ENCODE measurements at regions not wholly inside any gene's neighbourhood (a gene's known extent, or its start where the extent isn't known, plus 50 kb on each side); places are given as distances from the start of the nearest gene placed in this dataset.

DNA sequence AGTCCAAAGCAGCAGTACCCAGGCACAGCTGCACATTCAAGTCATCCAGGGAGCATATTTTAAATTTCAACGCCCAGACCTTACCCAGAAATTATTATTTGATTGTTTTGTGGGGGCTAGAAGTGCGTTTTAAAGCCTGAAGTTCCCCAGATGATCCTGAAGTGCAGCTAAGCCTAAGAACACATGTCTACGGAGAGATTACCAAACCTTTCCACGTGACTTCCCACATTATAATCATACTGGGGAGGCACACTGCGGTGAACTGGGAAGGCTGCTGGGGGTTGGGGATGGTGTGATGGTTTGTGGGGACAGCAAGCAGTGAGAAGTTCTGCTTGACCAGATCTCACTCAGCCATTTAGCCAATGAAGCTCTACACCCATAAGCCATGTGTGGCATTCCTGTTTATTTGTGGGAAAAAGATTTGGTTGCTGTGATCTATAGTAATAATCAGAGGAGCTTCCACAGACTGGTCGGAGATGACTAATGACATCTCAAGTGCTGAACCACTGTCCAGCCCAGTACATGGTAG is 93.4 kb upstream of the CDH6 start:
- no peak for DNase-seq (ENCODE audit: insufficient read length, low spot score)
- no peak for FAIRE-seq

DNA sequence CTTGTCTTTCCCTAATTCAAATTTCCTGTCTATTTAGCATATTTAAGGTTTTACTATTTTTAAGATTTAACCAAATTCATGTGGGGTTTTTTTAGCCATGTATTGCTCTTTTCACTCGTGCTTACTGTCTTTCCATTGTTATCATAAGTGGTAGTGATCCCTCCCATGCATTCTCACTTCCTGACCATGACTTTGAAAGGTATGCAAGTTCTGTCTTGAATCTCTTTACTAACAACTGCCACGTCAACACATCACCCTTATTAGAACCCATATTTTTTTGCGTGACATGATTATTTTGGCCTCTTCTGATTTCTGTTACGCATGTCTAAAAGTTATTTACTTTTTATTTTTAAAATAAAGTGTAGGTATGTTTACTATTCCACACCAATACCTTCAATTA is 94.7 kb upstream of the CDH6 start:
- FAIRE-seq (no peak), DNase-seq (ENCODE audit: insufficient read length, low spot score) (no peak)

DNA sequence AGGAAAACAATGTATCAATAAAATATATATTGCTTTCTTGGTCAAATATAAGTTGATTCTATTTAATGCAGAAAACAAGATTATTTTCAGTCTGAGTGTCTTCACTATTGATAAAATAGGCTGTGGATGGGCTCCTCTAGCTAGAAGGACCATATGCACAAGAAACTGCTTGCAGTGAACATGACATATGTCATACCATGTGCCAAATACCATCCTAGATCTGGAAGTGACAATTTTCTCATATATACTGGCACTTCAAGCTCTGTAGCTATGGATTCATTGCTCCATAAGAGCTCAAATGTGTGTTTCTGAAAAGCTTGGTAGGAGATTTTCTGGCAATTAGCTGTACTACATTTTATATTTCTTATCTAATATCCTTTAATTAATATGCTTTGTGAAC is 95.6 kb upstream of the CDH6 start:
- DNase-seq (ENCODE audit: insufficient read length, low spot score): no peak
- FAIRE-seq: no peak

DNA sequence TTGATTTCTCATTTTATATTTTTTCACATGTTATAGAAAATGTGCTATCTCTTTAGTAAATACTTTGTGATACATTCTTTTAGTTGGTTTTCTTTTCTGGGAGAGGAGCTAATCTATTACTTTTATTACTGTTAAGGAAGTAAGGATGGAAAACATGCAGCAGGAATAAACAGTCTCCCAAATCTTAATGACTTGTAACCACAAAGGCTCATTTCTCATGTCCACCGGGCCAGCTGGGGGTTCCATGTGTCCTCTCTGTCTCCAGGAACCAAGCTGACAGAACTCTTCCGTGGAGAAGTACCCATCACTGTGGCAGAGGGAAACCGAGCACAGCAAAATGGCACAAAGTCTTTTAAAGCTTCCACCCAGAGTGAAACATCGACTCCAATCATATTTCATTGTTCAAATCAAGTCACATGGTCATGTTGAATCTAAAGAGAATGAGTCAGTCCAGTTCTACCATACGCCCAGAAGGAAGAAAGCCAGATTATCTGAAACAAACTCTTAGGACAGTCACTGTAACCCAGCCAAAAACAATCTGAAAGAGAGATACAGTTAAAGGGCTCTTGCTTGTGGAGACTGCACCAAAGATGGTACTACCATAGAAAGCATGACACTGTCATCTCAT is 97.1 kb upstream of the CDH6 start:
- DNase-seq (ENCODE audit: insufficient read length, low spot score) (no peak), FAIRE-seq (no peak)

DNA sequence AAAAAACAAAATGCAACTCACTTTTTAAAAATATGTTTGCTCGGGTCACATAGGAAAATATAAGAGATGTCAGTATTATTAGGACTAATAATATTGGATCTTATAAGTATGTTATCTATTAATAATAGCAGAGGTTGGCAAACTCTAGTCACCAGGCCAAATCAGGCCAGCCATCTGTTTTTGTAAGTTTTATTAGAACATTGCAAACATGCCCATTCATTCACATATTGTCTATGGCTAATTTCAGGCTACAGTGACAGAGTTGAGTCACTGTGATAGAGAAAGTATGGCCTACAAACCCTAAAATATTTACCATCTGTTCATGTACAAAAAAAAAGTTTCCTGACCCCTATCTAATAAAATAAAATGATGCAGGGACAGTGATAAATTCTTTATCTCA is 97.7 kb upstream of the CDH6 start:
- DNase-seq (ENCODE audit: insufficient read length, low spot score): no peak
- FAIRE-seq: no peak

DNA sequence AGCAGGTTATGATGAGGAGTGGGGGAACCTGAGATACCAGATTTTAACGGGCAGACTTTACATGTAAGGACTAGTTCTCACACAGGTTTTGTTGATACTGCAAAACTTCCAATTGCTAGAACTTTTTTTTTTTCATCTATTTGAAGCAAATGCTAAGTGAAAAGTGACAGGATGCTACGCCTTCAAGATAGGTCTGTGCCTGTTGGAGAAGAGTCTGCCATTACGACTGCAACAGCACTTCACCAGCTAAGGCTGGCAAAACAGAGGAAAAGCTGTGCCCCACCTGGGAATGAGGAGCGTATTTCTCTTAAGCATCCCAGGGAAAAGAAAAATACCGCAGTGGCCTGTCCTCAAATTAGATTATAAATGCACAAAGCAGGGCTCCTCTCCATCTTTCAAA is 102.0 kb upstream of the CDH6 start:
- FAIRE-seq (no peak), DNase-seq (ENCODE audit: insufficient read length, low spot score) (no peak)

DNA sequence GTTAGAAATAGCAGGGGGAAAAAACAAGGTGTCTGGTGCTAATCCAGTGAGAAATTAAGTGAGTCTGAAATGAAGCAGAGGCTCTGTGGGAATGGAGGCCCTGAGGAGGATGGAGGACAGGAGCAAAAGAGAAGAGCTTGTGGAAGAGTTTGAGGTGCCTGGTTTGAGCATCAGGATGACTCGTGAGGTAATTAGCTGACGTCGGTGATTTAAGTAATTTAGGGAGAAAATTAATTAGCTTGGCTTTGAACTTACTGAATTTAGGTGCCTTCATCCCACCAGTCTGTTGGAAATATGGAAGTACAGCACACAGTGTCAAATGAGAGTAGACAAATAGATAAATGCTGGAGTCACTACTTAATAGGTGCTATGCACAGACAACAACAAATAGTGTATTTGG is 103.0 kb upstream of the CDH6 start:
- FAIRE-seq (no peak), DNase-seq (ENCODE audit: insufficient read length, low spot score) (no peak)

DNA sequence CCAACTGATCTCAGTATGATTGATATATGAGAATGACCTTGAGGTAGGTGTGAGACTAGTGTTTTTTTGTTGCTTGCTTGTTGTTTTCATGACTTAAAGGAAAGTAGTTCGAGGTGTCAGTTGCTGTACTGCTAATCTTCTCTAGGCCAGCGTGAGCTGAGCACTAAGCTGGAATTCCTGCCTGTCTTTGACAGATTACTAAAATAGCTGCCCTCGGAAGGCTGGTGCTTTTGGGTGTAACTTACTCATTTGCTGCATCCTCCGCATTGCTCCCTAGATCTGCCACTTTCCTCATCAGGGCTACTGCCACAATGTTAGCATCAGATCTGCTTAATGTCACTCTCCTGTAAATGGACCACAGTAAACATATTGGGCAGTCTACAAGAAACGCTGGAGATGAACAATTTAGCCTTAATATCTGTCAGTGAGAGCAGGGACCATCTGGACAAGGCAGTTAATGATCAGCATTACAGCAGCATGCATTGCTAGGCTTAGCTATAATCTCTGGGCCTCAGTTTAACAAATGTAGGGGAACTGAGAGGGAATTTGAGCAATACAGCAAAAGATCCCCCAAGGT is 106.6 kb upstream of the CDH6 start:
- FAIRE-seq: no peak

DNA sequence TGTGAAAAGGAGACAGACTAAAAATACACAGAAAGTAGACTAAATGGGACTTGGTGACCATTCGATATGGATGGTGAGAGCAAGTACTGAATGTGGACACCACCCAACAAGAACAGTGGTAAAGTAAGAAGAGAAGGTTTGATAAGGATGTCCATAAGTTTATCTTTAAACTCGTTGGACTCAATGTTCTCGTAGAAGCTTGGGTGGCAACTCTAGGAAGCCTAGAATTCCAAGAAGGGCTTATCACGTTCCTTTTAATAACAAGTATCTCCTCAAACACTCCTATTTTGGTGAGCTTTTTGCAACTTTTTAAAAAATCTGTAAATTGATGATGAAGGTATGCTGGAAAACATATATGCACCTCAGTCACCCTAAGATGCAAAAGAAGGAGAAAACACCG is 108.6 kb upstream of the CDH6 start:
- FAIRE-seq: no peak
- DNase-seq (ENCODE audit: insufficient read length, low spot score): no peak

More for the DNA sequence above, 106.6 kb upstream of the CDH6 start:
- DNase-seq (ENCODE audit: insufficient read length, low spot score): no peak

DNA sequence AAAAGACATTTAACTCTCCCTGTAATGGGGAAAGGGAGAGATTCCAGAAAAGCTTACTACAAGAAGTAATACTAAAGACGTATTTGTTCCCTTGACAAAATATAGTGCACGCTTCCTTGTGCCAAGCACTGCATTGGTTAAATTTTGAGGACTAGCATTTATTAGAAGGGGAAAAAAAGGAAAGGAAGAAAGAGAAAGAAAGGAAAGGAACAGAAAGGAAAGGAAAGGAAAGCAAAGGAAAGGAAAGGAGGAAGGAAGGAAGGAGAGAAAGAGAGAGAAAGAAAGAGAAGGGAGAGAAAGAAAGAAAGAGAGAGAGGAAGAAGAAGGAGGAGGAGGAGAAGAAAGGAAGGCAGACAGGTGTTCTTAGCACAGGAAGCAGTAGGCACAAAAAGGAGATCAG is 110.1 kb upstream of the CDH6 start:
- DNase-seq (ENCODE audit: insufficient read length, low spot score) (no peak), FAIRE-seq (no peak)

DNA sequence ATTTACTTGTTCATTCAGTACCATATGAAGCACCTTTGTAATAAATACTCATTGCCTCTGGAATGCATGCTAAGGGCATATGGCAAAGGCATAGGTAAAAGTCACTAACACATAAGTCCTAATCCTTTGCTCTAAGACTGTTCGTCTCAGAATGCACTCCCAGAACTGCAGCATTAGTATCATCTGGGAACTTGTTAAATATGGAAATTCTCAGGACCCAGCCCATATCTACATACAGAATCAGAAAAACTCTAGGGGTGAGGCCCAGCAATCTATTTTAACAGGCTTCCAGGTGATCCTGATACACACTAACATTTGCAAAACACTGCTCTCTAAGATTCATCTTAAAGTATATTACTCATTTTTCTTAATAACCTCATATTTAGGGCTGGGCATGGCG is 113.8 kb upstream of the CDH6 start:
- DNase-seq (ENCODE audit: insufficient read length, low spot score) (no peak), FAIRE-seq (no peak)

DNA sequence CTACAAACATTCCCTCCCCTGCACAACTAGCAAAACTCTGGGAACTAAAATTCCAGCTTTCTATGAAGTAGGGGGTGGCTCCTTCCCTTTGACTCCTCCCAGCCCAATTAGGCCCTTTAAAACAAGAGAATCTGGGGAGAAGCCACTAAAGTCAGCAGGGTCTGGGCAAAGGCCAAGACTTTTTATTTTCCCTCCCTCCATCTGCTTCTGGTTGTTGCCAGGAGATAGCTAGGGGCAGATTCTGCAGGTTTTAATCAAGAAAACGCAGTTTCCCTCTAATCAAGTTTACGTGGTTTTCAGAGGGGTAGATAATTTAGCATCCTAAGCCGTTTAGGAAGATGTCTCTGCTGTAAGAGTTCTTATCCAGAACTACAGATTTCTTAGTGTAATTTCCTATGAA is 114.5 kb upstream of the CDH6 start:
- FAIRE-seq (no peak), DNase-seq (ENCODE audit: insufficient read length, low spot score) (no peak)

DNA sequence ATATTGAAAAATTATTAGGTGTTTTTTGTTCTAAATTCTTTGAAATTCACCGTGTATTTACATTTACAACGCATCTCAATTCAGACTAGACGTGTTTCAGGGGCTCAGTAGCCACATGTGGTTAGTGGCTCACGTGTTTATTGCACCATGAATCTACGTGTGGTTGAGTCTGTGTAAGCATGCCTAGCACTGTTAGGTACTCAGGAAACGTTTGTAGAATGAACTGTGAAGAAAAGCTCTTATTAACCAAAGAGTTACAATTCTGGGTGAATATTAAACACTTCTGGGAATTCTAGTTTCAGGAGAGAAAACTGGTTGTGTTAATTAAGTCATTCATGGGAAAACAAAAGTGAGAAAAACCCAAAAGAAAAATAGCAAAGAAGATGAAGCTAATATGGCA is 117.5 kb upstream of the CDH6 start:
- FAIRE-seq (no peak), DNase-seq (ENCODE audit: insufficient read length, low spot score) (no peak)

DNA sequence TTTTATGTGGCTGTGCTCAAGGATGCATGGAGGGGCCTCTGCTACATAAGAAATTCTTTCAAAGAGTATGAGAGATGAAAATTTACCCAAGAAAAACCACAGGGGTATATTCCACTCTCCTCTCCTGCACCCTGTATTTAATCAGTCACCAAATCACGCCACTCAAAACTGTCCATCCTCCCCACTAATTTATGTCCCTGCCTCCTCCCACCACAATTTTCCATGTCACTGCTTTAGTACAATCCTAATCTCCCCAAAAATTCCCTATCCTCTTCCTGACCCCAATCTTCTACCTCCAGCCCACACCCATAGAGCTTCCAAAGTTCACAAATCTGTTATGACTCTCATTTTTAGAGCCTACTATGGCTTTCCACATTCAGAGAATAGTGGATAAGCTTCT is 125.2 kb upstream of the CDH6 start:
- DNase-seq (ENCODE audit: insufficient read length, low spot score) (no peak), FAIRE-seq (no peak)

DNA sequence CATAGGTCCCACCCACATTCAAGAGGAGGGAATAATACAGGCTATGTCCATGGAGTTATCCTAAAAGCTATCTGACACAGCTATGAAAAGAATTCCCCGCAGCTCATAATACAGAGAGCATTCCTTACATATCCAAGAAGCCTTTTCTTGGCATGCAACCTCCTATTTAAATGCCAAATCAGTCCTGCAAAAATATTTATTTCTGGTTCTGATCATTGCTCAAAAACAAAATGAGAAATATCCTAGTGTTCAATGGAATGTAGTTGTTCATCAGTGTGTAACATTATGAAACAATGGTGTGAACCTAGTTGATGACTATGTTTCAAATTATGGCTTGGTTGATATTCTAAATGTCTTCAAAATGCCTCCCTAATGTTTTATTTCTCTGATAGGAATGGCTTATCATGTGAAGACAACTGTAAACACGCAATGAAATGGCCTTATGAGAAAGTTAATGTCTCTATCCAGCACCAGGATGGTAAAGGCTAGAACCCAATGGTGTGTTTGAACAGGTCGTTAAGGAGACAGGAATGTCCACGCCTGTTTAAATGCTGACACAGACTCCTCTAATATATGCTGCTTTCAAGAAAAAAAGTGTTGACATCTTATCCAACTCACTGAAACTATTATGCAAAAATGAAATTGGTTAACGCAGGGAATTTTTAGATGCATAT is 126.7 kb upstream of the CDH6 start:
- DNase-seq (ENCODE audit: insufficient read length, low spot score): no peak
- no peak for FAIRE-seq

DNA sequence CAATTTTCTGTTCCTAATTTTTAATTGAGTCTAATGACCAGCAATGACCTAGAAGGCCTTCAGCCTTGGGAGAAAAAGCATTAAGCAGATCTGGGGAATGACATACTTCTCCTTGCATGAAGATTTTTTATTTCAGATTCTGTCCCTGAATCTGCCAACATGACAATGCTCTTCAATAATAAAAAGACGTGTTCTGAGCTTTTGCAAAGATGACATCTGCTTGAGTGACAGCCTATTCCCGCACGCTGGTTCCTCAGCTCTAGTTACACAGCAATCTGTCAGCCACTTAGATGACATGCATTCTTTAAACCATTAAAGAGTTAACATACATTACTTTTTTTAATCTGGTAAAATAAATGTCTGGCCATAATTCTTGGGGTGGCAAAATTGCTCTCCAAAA is 129.3 kb upstream of the CDH6 start:
- no peak for FAIRE-seq
- DNase-seq (ENCODE audit: insufficient read length, low spot score): no peak

DNA sequence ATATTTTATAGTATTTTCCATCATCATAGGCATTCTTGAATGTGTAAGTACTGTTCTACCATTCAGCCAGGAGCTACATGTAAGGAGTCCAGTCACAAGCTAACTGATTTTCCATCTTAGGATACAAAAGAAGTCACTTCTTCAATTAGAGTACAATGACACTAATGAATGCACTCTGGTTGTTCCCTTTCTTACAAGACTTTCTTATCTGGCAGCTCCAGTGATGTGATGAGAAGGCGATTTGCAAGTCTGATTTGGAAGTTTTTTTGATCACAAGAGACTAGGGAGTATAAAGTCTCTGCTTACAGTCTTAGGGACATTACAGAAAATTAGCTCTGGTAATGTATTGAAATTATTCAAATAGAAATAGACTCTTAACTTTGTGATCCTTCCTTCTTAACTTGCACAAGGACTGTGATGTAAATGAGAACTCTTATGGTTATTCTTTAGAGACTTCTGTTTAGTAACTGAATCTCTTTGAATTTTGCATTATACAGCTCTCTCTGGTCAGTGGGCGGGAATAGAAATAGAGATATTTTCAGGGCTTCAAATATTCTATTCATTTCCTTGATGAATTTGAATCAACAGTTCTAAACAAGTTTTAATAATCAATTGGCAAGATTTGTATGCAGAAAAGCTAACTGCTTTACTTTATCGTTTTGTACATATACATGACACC is 130.4 kb upstream of the CDH6 start:
- no peak for FAIRE-seq
- no peak for DNase-seq (ENCODE audit: insufficient read length, low spot score)

DNA sequence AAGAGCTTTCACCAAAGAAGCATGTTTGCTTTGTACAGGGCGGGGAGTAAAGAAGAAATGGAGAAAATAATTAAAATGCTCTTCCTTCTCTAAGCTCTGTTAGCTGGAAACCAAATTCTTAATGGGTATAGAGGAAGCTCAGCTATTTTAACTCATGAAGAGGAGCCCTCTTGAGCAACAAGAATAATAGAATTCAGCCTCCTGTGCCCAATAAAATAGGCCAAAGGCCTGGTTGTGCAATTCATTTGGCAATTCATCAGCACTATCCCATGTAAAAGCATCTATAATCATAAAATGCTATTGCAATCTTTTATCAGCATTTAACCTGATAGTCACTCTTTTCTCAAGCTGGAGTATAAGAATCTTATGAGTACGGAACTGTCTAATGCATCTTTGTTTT is 133.6 kb upstream of the CDH6 start:
- FAIRE-seq: no peak
- DNase-seq (ENCODE audit: insufficient read length, low spot score): no peak

DNA sequence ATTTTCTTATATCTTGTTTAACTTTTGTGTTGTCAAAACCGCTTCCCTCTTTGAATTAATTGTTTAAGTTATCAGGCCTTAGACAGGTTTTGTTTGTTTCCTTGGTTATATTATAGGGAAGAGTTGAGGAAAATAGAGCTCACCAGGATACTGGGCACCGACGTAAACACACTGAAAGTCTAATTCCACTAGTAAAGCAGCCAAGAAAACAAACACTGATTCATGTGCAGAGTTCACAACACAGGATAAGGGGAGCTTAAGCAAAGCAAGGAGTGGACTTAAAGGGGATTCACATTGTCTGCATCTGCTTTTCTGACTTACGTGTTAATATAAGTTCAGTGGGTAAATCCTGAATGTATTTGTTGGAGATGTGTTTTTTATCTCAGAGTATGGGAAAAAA is 139.0 kb upstream of the CDH6 start:
- DNase-seq (ENCODE audit: insufficient read length, low spot score) (no peak), FAIRE-seq (no peak)

DNA sequence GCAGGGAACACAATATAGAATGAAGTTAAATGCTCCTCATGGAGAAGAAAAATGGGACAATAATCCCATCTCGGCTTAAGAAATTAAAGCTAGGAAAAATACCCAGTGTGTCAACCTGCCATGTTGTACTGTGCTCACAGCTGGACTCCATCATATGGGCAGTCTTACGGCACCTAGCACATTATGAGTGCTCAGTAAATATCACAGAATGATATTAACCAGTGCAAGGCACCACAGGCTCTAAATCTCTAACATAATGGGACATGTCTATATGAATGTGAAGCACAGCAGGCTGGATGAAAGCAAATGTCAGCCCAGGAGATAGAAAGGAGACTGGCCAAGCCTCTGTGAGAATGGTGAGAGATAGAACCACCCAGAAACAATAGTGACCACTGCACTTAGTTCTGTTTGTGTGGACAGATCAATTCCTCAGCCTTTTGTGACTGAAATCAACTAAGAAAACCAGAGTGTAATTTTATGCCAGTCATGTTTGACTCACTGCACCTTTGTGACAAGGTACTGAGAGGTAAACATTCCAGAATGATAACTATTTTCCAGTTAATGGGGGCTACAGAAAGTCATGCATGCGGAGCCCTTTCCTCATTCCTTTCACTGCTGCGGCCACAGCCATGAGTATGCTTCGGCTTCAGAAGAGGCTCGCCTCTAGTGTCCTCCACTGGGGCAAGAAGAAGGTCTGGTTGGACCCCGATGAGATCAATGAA is 140.4 kb upstream of the CDH6 start:
- FAIRE-seq (no peak), DNase-seq (ENCODE audit: insufficient read length, low spot score) (no peak)

DNA sequence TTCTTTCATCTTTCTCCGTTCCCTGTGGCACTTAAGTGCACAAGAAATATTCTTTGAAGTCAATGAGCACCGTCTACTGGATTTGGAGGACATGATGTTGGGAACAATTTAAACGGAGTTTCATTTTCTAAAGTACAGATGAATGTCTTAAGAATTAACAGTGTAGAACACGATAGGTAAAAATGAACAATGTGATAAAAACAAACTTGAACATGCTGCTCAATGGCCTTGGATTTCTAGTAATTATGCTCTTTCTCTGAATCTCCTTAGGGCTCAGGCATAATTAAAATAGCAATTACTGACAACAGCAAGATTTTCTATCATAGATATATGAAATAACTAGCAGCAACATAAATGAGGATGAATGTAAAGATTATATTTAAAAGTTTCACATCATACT is 142.2 kb upstream of the CDH6 start:
- DNase-seq (ENCODE audit: insufficient read length, low spot score): no peak
- FAIRE-seq: no peak

All from GM19239 (cell line).